GM19099 (cell line): ENCODE measurements at regions not wholly inside any gene's neighbourhood (a gene's known extent, or its start where the extent isn't known, plus 50 kb on each side); places are given as distances from the start of the nearest gene placed in this dataset.

Experiments
- POLR2A ChIP-seq: IDR thresholded peaks from 3 replicates; pipeline ENCODE4 v1.6.1; 2011; ENCODE audit warnings: low read depth; ENCODE audit not compliant: insufficient read length; ENCODE audit errors: extremely low read depth

DNA sequence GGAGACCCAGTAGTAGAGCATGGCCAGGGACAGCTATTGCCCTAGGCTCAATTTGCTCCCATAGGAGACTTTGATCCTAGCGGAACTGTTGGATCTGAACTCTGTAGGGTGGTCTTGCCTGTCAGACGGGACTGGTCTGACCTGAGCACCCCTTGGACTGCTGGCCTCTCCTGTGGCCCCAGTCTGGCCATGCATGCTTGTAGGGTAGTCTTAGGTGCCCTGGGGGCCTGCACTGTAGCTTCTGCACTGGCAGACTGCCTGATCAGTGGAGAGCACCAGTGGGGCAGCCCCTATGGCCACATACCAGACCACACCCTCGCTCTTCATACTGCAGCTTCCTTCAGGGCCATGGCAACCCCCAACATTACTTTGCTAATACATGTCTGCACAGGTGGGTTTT, 396.1 kb upstream of the GRAMD2B start:
- no peak for TF ChIP-seq POLR2A

DNA sequence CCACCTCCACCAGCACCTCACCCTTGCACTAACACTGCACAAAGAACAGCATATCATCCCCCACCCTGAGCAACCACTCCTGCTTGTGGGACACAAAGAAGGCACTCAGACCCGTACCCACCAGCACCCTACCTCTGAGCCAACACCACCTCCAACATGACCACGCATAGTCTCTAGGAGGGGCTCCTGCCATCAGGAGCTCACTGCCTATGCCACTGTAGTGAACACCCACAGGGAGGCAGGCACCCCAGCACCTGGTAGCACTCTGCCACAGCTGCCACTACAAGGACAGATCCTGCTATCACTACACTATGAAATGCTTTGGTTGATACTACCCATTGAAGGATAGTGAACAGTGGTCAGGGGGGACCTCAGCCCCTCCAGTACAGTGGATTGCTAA, 395.6 kb upstream of the GRAMD2B start:
- no peak for TF ChIP-seq POLR2A

- TF ChIP-seq POLR2A = no peak
These were observed 394.9 kb upstream of the GRAMD2B start for GRCh38 chr5:126028336-126028735.

GRCh38 chr5:126030698-126031097, 392.5 kb upstream of the GRAMD2B start:
- no peak for TF ChIP-seq POLR2A

GRCh38 chr5:126031989-126032716, 391.1 kb upstream of the GRAMD2B start:
- no peak for TF ChIP-seq POLR2A

DNA sequence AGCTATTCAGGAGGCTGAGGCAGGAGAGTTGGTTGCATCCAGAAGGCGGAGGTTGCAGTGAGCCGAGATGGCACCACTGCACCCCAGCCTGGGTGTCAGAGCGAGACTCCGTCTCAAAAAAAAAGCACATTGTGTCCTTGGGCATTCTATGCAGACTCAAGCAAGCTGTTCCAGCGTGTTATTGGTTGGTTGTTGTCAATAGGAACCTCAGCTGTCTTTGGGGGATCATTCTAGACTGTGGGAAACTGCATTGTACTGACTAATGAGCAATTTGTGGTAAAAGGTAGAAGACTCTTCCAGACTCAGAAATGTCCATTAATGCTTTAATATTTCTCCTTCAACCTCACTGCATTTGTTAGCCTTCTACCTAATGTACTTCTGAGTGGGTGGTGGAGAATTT, 379.5 kb upstream of the GRAMD2B start:
- TF ChIP-seq POLR2A = no peak

- TF ChIP-seq POLR2A = no peak
These were observed 379.0 kb upstream of the GRAMD2B start for GRCh38 chr5:126044111-126044668.

- no peak for TF ChIP-seq POLR2A
These were observed 378.2 kb upstream of the GRAMD2B start for GRCh38 chr5:126044931-126045565.

- TF ChIP-seq POLR2A = no peak
These were observed 376.9 kb upstream of the GRAMD2B start for GRCh38 chr5:126046318-126046717.

- no peak for TF ChIP-seq POLR2A
These were observed 376.2 kb upstream of the GRAMD2B start for GRCh38 chr5:126046846-126047571.

- TF ChIP-seq POLR2A = no peak
These were observed 371.1 kb upstream of the GRAMD2B start for GRCh38 chr5:126052120-126052519.

GRCh38 chr5:126052791-126053190, 370.4 kb upstream of the GRAMD2B start:
- TF ChIP-seq POLR2A = no peak

GRCh38 chr5:126053630-126054029, 369.6 kb upstream of the GRAMD2B start:
- TF ChIP-seq POLR2A = no peak

DNA sequence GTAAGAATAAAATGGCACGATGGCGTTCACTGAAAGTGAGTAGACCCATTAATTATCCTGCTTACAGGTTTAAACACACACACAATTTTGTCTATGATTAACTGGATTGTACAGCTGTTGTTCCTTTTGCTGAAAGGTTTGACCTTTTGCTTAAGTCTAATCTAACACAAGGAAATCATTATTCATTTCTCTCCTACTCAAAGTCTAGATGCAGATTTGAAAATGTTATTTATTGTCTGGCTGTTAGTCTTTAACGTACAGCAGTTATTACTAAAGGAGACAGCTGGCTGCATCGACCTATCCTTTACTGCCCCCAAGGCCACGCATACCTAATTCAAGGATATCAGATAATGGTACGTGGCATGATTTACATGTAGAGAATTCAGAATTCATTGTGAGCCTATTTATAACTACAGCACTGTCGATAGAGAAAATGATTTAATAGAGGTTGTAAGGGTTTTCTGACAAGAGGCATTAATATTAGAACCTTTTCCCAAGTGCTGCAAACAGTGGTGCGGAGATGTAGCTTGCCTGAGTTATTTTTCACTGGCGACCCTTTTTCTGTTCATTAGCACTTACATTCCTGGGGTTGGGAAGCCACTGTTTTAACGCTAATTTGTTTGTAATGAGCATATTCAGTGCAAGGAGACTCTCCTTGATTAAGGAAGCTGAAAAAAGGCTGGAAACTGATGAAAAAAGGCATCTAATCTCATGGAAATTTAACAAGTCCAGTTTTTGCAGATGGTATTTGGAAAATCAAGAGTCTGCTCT, 368.4 kb upstream of the GRAMD2B start:
- no peak for TF ChIP-seq POLR2A

GRCh38 chr5:126055348-126055729, 367.9 kb upstream of the GRAMD2B start:
- TF ChIP-seq POLR2A = no peak
